22Rv1 (cell line): ENCODE measurements at regions not wholly inside any gene's neighbourhood (a gene's known extent, or its start where the extent isn't known, plus 50 kb on each side); places are given as distances from the start of the nearest gene placed in this dataset.

ENCODE experiments used
- ZFX ChIP-seq: fragments of 450-650 bp; IDR thresholded peaks from 2 replicates; pipeline ENCODE4 v1.6.1; 2017; ENCODE audit warnings: antibody characterized with exemption, borderline replicate concordance
- TF ChIP-seq, protein P1 (sequence below): fragments of 450-650 bp; IDR thresholded peaks from 2 replicates; pipeline ENCODE4 v1.5.1; 2017; ENCODE audit warnings: mild to moderate bottlenecking

DNA sequence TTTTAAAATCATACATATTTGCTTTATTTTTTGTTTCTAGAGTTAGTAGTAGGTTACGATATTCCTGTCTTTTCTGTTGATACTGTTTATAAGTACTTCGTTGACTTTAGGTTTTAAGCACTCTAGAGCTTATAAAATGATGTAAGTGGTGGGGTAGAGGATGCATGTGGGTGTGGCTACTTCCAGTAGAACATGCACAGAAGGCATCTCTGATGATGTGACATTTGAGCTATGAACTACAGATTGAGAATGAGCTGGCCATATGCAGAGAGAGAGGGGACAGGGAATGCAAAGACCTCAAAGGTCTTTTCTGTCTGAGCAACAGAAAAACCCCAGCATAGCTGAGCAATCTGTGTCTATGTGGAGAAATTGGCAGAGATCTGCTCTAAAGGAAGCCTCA is 233.9 kb upstream of the STAC start:
- TF ChIP-seq, protein P1, sequence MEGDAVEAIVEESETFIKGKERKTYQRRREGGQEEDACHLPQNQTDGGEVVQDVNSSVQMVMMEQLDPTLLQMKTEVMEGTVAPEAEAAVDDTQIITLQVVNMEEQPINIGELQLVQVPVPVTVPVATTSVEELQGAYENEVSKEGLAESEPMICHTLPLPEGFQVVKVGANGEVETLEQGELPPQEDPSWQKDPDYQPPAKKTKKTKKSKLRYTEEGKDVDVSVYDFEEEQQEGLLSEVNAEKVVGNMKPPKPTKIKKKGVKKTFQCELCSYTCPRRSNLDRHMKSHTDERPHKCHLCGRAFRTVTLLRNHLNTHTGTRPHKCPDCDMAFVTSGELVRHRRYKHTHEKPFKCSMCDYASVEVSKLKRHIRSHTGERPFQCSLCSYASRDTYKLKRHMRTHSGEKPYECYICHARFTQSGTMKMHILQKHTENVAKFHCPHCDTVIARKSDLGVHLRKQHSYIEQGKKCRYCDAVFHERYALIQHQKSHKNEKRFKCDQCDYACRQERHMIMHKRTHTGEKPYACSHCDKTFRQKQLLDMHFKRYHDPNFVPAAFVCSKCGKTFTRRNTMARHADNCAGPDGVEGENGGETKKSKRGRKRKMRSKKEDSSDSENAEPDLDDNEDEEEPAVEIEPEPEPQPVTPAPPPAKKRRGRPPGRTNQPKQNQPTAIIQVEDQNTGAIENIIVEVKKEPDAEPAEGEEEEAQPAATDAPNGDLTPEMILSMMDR: no peak
- no peak for TF ChIP-seq ZFX
